ENCODE measurements at regions not wholly inside any gene's neighbourhood (a gene's known extent, or its start where the extent isn't known, plus 50 kb on each side); places are given as distances from the start of the nearest gene placed in this dataset.
A peak's percentile ranks its signal among the peaks of the same experiment; 100 is the strongest.

GRCh38 chr20:4370851-4371250 is 121.8 kb upstream of the ADRA1D start:
- no peak overlapping the region for H3K4me3 ChIP-seq (ENCODE audit: low read depth in 2 of 2, low read length in 1 of 2)
- no peak for DNase-seq
- no peaks in the 10 kb centered on the region for H3K36me3 ChIP-seq (replicated peaks in 1 of 2; ENCODE audit: control insufficient read depth in 1 of 2, insufficient read depth in 2 of 2, low read length in 1 of 2)
- no peaks in the 10 kb centered on the region for H3K9me3 ChIP-seq
- no peaks in the 10 kb centered on the region for H4K20me1 ChIP-seq (ENCODE audit: insufficient read depth)
- no peaks in the 10 kb centered on the region for H3F3A ChIP-seq (replicated peaks; ENCODE audit: insufficient read depth)
- H3K9ac ChIP-seq: no peak overlapping the region
- ChIA-PET CTCF (no interaction called here), POLR2A (no interaction called here)
- WGBS (ENCODE audit: low lambda C conversion rate): 48% methylated on average over 2 of the region's 2 CpGs
- TF ChIP-seq NRF1 (IDR thresholded peaks at IDR 0.05; ENCODE audit: low read depth, low read length) (no peak), GABPA (IDR thresholded peaks at IDR 0.05; ENCODE audit: low read depth) (no peak), TCF12 (IDR thresholded peaks at IDR 0.05) (no peak), PBX3 (IDR thresholded peaks at IDR 0.05) (no peak), JUND (IDR thresholded peaks at IDR 0.05) (no peak), RFX5 (IDR thresholded peaks at IDR 0.05; ENCODE audit: low read length) (no peak), MXI1 (IDR thresholded peaks at IDR 0.05; ENCODE audit: low read depth, low read length) (no peak), RAD21 (IDR thresholded peaks at IDR 0.05; ENCODE audit: low read length) (no peak), EP300 (IDR thresholded peaks at IDR 0.05; ENCODE audit: borderline replicate concordance in 1 of 2, low read depth in 1 of 2, low read length in 1 of 2) (no peak), TAF1 (IDR thresholded peaks at IDR 0.05; ENCODE audit: borderline replicate concordance, low read depth, low read length) (no peak), SMC3 (IDR thresholded peaks at IDR 0.05; ENCODE audit: low read depth, low read length) (no peak), RXRA (IDR thresholded peaks at IDR 0.05; ENCODE audit: borderline replicate concordance, low read depth) (no peak), TEAD4 (IDR thresholded peaks at IDR 0.05; ENCODE audit: borderline replicate concordance, insufficient read depth) (no peak), FOXJ3 (CRISPR knock-in tag; IDR thresholded peaks at IDR 0.05) (no peak)
- no peak overlapping the region for H3K27ac ChIP-seq (ENCODE audit: low read depth in 2 of 2, low read length in 1 of 2)
- peaks cover 0 to 6% of the 10 kb centered on the region in 2 experiments; a peak in 1 of 4 replicates for H3K4me1 ChIP-seq (ENCODE audit: control insufficient read depth in 1 of 2, insufficient read depth in 2 of 2, low read depth in 1 of 2, low read length in 1 of 2)
- no peak overlapping the region for H2AFZ ChIP-seq (ENCODE audit: low read depth)
- no peaks in the 10 kb centered on the region for H3K79me2 ChIP-seq (ENCODE audit: insufficient read depth)
- no peaks in the 10 kb centered on the region for H3K9me2 ChIP-seq
- no peak overlapping the region for H3K4me2 ChIP-seq
- H3K27me3 ChIP-seq (ENCODE audit: insufficient read depth): no peaks in the 10 kb centered on the region

DNA sequence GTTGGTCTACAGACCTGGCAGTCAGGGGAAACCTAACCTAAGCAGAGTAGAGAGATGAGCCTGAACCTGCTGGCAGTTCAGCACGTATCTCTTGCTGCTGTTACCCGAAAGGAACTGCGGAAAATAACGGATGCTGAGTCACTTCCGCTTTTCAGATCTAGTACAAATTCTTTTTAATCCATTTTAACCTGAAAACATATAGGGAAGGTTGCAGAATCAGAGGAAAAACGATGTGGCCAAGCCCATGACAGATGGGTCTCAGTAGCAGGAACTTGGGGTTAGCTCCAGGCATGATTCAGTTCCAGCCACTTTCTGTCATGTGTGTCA is 120.7 kb upstream of the ADRA1D start:
- TF ChIP-seq PBX3 (IDR thresholded peaks at IDR 0.05) (no peak), FOSL2 (IDR thresholded peaks at IDR 0.05; ENCODE audit: borderline replicate concordance, low read depth) (peak; percentile 47; the same call in 1 of the 2 replicates), NFIC (IDR thresholded peaks at IDR 0.05; ENCODE audit: borderline replicate concordance) (0 out of 2 replicates have a peak, but pooled peaks have one; percentile 8), GABPA (IDR thresholded peaks at IDR 0.05; ENCODE audit: low read depth) (no peak), JUND (IDR thresholded peaks at IDR 0.05) (peak; percentile 25; the same call in 1 of the 2 replicates)
- TF ChIP-seq, protein P1, sequence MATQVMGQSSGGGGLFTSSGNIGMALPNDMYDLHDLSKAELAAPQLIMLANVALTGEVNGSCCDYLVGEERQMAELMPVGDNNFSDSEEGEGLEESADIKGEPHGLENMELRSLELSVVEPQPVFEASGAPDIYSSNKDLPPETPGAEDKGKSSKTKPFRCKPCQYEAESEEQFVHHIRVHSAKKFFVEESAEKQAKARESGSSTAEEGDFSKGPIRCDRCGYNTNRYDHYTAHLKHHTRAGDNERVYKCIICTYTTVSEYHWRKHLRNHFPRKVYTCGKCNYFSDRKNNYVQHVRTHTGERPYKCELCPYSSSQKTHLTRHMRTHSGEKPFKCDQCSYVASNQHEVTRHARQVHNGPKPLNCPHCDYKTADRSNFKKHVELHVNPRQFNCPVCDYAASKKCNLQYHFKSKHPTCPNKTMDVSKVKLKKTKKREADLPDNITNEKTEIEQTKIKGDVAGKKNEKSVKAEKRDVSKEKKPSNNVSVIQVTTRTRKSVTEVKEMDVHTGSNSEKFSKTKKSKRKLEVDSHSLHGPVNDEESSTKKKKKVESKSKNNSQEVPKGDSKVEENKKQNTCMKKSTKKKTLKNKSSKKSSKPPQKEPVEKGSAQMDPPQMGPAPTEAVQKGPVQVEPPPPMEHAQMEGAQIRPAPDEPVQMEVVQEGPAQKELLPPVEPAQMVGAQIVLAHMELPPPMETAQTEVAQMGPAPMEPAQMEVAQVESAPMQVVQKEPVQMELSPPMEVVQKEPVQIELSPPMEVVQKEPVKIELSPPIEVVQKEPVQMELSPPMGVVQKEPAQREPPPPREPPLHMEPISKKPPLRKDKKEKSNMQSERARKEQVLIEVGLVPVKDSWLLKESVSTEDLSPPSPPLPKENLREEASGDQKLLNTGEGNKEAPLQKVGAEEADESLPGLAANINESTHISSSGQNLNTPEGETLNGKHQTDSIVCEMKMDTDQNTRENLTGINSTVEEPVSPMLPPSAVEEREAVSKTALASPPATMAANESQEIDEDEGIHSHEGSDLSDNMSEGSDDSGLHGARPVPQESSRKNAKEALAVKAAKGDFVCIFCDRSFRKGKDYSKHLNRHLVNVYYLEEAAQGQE (IDR thresholded peaks at IDR 0.05; ENCODE audit: low read depth, low read length): no peak
- H3K9me2 ChIP-seq: no peaks in the 10 kb centered on the region
- no peaks in the 10 kb centered on the region for H3K79me2 ChIP-seq (ENCODE audit: insufficient read depth)
- no peaks in the 10 kb centered on the region for H4K20me1 ChIP-seq (ENCODE audit: insufficient read depth)
- POLR2A ChIA-PET: no interaction called here
- no peaks in the 10 kb centered on the region for H3K27me3 ChIP-seq (ENCODE audit: insufficient read depth)
- DNase-seq: no peak
- H3K9me3 ChIP-seq: no peaks in the 10 kb centered on the region
- 18% methylated on average over 6 of the region's 6 CpGs for WGBS (ENCODE audit: low lambda C conversion rate)
- H2AFZ ChIP-seq (ENCODE audit: low read depth): peak overlapping the region; percentile 77
- H3K4me3 ChIP-seq (ENCODE audit: low read depth in 2 of 2, low read length in 1 of 2): no peak overlapping the region
- no peaks in the 10 kb centered on the region; a peak in 1 of 4 replicates for H3K4me1 ChIP-seq (ENCODE audit: control insufficient read depth in 1 of 2, insufficient read depth in 2 of 2, low read depth in 1 of 2, low read length in 1 of 2)
- H3K4me2 ChIP-seq: peak overlapping the region; percentile 53
- peak overlapping the region; percentile 34 to 64; a peak in 3 of 4 replicates for H3K27ac ChIP-seq (ENCODE audit: low read depth in 2 of 2, low read length in 1 of 2)
- CTCF ChIA-PET: interaction anchor here (0.7 kb wide), 1 partner anchor 20 kb away, joined by 3 read pairs; no protein-coding TSS in a partner anchor
- 0 out of 2 replicates have a peak overlapping the region, but pooled peaks have one; percentile 8 for H3K9ac ChIP-seq
- H3F3A ChIP-seq (replicated peaks; ENCODE audit: insufficient read depth): no peaks in the 10 kb centered on the region
- H3K36me3 ChIP-seq (replicated peaks in 1 of 2; ENCODE audit: control insufficient read depth in 1 of 2, insufficient read depth in 2 of 2, low read length in 1 of 2): no peaks in the 10 kb centered on the region

Data from SK-N-SH (cell line).